HG03558 (cell line): ENCODE measurements at regions not wholly inside any gene's neighbourhood (a gene's known extent, or its start where the extent isn't known, plus 50 kb on each side); places are given as distances from the start of the nearest gene placed in this dataset.
"Not testable (repeated sequence)": the region's sequence is repeated elsewhere in the genome, so short reads cannot be mapped to it uniquely, and the experiment has no call there.

Experiments used
- ATAC-seq: cut with Tn5 transposase; IDR thresholded peaks from one replicate; pipeline ENCODE4 v1.9.1; 2021; ENCODE audit warnings: moderate number of reproducible peaks; ENCODE audit not compliant: unreplicated experiment; ENCODE audit errors: extremely low read depth

DNA sequence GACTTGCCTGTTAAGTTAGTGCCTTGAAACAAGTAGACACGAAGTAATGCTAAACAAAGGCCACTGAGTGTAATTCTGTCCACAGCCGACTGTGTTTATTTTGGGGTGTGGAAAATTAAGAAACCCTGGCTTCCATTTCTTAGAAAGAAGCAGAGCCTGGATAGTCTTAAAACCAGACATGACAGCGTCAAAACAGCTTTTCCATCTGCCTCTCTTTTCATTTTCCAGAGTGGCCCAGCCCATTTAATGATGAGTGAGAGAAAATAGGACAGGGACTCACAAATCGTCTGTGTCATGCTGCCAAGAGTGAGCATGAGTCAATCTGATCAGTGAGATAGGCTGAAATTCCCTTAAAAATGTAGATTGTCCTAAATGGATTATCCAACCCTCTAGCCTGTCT lies 485.9 kb downstream of the JRKL start:
- no peak for ATAC-seq

DNA sequence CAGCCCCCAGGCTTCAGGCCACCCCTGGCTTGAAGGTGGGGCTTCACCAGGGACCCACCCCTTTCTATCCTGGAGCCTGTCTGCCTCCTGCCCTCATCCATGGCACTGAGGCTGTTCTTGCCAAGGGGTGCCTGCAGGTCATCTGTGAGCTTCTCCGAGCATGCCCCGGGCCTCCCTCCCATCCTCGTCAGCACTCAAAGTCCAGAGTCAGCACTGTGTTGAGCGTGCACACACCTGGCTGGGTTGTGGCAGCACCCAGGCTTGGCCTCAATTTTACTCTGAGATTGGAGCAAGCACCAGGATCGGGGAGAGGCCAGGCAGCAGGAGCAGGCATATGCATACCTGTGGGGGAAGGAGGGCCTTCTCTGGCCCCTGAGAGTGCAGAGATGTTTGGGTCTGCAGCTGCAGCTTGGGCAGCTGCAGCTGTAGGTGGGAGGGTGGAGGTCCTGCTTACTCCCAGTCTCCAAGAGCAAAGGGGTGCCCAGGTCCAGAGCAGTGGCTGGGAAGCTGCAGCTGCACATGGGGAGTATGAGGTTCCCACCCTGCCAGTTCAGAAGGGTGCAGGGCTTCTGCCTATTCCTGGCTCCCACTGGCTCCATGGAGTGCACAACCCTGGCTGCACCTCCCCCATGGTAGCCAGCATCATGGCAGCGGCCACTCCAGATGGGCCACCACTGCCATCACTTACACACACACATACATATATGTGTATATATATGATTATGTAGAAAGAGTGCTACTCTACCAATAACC lies 488.7 kb downstream of the JRKL start:
- no peak for ATAC-seq

DNA sequence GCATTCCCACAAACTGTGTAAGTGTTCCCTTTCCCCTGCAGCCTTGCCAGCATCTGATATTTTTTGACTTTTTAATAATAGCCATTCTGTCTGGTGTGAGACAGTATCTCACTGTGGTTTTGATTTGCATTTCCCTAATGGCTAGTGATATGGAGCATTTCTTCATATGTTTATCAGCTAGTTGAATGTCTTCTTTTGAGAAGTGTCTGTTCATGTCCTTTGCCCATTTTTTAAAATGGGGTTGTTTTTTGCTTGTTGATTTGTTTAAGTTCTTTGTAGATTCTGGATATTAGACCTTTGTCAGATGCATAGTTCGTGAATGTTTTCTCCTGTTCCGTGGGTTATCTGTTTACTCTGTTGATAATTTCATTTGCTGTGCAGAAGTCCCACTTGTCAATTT lies 492.8 kb downstream of the JRKL start:
- not testable (repeated sequence) for ATAC-seq

DNA sequence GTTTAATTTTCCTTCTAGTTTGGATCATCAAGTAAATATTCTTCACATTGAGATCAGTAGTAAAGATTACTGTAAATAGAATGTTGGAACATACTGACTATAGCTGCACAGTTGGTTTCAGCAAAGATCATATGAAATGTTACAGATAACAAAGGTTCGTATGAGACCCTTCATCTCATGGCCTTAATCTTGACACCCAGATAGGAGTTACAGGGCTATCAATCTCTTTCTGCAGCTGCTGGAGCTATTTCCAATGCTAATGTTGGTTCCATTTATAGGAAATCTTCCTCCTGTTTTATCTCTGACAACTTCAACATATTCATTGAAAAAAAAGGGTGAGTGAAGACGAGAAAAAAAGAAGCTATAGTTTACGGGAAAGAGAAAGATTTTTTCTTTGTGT lies 495.6 kb downstream of the JRKL start:
- no peak for ATAC-seq

DNA sequence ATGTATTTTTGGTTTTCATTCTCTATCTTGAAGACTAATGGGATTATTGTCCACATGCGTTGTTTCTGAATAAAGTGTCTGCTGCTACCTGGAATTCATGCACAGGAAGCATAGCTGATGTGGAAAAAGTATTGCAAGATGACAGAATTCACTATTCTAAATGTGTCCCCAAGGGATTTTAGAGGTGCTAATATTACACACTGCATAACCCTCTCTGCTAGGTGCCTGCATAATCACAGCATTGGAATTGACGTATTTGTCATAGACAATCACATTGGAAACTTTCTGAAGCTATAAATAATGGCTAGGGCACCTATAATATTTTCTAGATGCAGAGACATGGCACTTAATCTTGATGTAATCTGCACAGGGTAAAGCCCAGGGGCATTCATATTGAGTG lies 496.1 kb downstream of the JRKL start:
- no peak for ATAC-seq

DNA sequence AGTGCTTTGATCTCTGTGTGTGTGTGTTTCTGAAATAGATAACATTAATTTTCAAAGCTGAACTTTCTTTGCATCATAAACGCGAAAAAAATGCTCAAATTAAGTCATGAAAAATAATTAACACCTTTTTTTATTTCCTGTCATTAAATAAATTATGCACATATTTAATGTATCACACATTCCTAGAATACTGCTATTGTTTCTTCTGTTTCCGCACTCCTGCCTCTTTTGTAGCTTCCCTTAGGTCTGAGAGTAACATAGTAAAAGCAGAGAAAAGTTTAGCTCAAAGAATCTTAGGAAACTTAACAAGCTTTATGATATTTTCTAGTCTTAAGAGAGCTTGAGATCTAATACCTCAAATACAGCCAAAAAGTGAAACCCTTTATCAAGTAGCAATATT lies 504.2 kb downstream of the JRKL start:
- ATAC-seq: no peak

DNA sequence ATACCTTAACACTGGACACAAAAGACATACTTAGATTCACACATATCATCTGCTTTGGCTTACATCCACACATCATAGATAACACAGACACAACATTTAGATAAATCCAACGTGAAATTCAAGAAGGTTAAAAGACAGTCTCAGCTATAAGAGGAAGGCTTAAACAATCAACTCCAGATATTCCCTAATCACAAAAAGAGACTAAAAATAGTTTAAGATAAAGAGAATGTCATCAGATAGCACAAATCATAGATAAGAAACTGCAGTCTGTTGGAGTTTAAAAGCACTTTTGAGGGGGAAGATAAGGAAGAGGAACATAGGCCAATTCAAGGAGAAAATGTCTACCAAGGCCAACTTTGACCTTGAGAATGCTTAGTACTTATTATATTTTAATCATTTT lies 504.8 kb downstream of the JRKL start:
- ATAC-seq: no peak

DNA sequence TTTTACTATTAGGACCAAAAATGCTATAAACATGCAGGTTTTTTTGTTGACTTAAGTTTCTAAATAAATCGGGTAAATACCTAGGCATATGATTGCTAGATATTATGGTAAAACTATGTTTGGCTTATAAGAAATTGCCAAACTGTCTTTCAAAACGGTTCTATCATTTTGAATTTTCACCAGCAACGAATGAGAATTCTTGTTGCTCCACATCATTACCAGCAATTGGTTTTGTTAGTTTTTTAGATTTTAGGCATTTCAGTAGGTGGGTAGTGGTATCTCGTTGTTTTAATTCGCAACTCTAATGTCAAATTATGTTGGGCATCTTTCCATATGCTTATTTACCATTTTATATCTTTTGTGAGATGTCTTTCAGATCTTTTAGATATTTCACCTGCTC lies 510.2 kb downstream of the JRKL start:
- no peak for ATAC-seq

DNA sequence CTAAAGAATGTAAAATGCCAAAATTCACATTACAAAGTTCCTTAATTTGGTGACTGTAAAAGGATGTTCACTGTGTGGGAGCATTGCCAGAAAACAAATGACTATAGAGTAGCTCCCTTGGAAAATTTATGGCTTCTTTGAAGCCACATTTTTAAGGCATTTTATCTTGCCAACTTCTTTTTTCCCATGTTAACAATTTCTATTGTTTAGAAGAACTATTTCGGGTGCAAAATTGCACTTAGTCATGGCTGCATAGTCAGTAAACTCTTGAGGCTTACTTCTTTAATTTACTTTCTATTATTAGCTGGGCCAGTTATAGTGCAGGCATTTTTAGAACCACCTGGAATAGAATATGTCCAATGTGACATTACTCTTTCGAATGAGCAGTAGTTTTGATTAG lies 515.3 kb downstream of the JRKL start:
- no peak for ATAC-seq

DNA sequence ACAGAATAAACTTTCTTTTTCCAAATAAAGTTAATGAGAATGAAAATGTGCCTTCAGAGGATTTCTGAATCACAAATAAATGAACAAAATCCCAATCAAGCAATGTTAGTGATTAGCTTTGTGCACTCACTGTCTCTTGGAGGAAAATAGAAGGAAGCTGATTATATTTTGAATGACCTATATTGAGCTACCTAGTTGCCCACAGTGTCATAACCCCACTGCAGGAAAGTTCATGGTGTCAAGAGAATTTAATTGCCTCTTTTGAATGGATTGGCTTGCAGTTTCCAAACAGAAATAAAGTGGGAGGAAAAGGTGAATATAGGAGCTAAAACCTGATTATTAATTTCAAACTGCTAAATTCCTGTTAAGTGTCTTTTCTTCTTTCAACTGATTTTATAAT lies 515.9 kb downstream of the JRKL start:
- no peak for ATAC-seq

DNA sequence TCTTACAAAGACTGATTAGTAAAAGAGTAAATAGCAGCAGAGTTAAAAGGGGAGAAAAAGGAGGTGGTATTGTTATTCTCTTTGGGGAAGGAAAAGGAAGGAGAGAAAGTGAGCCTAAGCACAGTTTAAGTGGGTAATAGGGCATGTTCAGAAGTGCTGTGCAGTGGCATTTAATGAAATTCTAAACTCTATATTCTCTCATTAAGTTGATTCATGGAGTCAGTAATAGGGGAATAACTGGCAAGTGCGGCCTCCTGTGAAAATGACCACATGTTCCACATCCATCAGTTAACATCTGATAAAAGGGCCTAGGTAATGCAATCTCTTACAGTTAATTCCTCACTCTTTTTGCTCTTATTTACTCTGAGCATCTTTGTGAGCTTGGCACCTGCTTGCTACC lies 516.7 kb downstream of the JRKL start:
- ATAC-seq: no peak

DNA sequence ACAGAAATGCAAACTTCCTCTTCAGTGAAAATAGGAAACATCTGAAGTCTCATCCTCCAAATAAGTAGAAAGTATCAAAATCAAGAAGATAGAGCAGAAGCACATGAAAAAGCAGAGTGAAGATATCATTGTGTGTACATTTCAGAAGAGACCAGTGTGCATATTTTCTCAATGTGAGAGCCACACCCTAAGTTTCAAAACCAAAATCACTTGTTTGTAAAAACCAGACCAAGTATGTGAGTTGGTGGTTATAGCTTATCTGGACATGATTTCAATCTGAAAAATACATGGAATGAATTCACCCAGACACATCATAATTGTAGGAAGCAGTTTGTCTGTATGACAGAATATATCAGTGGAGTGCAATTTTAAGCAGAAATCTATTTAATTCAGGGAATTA lies 536.0 kb downstream of the JRKL start:
- ATAC-seq: no peak

DNA sequence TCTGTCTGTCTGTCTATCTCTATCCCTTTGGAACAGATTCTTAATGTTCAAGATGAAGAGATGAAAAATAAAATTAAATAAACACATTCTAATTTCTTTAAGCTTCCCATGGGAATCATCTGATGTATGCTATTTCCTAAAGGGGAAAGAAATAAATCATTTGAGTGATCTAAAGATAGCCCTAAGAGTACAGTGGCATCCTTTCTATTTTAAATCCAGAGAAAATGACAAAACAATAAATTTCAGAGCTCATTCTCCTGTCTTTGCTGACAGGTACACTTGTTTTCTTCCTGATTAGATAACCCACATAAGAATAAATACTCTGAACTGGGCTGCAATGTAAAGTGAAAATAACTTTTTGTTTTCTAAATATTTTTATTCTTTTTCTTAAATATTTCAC lies 550.4 kb downstream of the JRKL start:
- no peak for ATAC-seq

DNA sequence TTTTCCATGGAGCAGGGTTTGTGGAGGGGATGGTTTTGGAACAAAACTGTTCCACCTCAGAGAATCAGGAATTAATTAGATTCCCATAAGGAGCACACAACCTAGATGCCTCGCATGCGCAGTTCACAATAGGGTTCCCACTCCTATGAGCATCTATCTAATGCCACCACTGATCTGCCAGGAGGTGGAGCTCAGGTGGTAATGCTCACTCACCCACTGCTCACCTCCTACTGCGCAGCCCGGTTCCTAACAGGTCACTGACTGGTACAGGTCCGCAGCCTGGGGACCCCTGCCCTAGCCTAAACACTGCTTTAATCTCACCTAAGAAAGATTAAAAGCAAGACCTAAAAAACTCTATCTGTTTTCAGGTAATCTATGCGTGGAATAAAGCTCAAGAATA lies 553.0 kb downstream of the JRKL start:
- no peak for ATAC-seq

DNA sequence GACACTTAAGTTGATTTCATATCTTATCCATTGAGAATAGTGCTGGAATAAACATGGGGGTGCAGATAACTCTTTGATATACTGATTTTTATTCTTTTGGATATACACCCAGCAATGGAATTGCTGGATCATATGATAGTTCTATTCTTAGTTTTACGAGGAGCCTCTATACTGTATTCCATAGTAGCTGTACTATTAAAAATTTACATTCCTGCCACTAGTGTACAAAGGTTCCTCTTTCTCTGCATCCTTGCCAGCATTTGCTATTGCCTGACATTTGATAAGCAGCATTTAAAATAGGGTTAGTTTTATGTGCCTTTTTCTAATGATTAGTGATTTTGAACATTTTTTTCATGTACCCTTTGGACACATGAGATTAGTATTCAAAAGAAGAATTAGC lies 554.2 kb downstream of the JRKL start:
- ATAC-seq: no peak

DNA sequence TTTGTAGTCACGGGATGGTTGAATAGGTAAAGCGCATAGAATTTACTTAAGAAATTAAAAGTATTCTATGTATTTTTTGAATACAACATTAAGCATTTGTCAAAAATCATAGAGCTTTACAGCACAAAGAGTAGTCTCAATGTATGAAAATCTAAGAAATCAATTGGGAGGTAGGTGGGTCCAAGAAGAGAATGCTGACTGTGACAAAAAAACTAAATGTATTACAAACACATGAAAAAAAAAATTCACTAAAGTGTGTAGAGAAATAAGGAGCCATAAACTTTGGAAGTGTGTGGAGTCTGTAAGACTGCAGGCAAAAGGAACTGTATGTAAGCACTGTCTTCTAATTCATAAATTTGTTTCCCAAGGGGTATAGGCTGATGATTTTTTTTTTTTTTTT lies 558.3 kb downstream of the JRKL start:
- no peak for ATAC-seq

DNA sequence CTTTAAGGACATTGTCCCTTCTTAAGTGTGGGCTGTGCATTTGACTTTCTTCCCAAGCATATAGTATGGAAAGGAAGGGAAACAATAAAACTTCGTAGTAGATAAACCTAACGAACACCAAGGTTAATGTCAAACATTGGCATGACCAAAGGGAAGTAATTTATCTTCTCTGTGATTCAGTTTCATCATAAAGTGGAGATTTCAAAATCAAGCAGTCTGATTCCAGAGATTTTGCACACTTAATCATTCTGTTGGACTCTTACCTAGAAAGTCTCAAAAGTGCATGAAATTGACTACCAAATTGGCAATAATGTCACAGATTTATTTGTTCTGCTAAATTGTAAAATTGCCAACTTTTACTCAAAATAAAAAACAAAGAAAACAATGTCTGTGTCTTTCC lies 559.7 kb downstream of the JRKL start:
- ATAC-seq: no peak

DNA sequence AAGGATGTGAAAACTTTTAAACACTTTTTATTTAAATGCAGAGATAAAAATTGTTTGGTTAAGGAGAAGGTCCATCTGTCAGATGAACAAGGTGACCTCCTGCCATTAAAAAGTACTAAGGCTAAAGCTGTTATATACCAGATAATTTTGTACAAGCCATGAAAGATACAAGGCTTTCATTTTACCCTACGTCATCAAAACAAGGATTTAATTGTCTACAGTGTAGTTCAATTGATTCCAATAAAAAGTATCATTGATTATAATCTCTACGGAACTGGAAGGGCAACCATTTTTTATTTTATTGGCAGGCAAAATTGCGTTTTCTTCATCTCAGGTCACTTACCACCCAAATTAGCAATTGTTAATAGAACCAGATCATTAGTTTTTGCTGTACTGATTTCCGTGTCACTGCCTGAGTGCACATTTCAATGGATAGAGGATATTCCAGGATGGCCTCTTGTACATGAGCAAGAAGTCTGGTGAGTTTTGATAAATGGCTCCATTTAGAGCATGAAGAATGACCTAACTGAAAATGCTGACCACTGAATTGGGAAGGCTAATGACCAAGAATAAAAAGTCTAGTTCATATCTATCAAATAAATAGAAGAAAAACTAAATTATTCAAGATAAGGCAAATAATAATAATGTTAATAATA lies 564.9 kb downstream of the JRKL start:
- no peak for ATAC-seq

DNA sequence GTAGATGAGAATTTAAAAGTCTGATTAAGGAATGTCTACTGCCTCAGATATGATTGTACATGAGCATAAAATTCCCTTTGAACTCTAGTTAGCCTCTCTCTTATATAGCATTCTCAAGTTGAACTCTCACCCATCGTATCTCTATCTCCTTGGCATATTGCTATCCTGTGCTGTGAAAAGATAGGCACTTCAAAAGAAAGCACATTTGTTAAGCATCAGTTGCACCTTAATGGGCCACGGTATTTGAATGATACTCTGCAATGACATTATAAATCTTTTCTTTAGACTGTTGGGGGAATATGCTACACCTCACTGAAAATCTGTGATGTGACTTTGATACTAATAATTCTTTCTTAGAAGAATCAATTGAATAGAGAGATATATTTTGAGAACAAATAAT lies 570.7 kb downstream of the JRKL start:
- ATAC-seq: no peak

DNA sequence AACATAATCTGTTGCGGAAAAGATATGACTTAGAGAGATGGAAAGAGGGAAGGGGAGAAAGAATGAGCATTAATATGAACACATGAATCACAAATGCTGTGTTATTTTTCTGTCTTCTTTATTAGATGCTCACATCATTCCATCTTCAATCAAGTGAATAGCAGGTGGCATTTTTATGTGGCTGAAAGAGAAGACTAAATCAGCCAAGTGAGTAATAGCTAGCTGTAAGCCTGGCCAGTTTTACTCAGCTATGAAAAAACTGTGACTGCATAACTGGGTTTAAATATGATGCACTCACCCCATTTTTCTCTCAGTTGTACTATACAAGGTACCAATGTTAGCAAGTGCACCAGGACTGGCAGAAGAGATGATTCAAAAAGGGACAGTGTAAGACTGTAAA lies 571.1 kb downstream of the JRKL start:
- ATAC-seq: no peak

DNA sequence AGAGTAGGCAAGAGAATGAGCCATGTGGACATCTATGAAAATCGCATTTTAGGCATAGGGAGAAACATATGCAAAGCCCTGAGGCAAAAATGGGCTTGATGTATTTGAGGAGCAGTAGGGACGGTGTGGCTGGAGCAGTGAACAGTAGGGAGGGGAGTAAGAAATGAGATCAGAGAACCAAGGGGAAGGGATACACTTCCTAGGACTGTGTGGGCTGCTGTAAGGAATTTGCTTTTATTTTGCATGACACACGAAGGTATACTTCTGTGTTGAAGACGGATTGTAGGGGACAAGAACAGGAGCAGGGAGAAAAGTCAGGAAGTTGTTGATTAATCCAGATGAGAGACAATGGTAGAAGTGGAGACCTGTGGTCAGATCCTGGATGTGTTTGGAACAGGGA lies 572.1 kb downstream of the JRKL start:
- ATAC-seq: no peak

DNA sequence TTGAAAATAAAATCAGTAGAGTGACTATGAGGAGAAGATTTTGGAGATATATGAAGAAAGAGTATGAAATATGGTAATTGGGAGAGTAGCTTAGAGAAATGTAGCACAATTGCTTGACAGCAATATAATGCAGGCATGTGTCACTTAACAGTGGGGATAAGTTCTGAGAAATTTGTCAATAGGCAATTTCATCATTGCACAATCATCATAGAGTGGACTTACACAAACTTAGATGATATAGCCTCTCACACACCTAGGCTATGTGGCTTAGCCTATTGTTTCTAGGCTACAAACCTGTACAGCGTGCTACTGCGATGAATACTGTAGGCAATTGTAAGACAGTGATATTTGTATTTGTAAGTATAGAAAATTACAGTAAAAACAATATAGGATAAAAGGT lies 573.6 kb downstream of the JRKL start:
- no peak for ATAC-seq
